ENCODE measurements at regions not wholly inside any gene's neighbourhood (a gene's known extent, or its start where the extent isn't known, plus 50 kb on each side); places are given as distances from the start of the nearest gene placed in this dataset.

DNA sequence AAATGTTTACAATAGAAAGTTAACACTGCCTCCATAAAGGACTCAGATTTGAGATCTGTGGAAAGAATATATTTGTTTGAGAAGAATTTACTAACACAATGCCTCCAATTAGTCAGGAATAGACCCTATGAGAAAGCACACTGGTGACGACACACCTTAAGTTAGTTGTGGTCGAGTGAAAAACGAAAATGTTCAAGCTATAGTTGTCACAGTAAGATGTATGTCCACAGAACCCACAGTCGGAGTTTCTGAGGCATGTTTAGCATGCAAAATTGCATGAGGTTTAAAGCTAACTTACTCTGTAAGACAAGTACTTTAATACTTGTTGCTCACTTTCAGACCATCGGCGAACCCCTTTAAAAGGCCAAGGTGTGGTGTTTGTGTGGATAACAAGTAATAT lies 69.9 kb upstream of the SIPA1L2 start:
- no peak overlapping the region for H3K27ac ChIP-seq (ENCODE audit: low read depth in 2 of 2, low read length in 1 of 2)
- no peak overlapping the region for H3K4me3 ChIP-seq (ENCODE audit: low read depth in 2 of 2, low read length in 1 of 2)
- no peak overlapping the region for H3K9ac ChIP-seq
- H3K4me2 ChIP-seq, result no peak overlapping the region
- 62% methylated on average over 6 of the region's 6 CpGs for WGBS (ENCODE audit: low lambda C conversion rate)
- no peak for DNase-seq
- POLR2A ChIA-PET, result no interaction called here
- no peaks in the 10 kb centered on the region for H3K79me2 ChIP-seq (ENCODE audit: insufficient read depth)
- H3K27me3 ChIP-seq (ENCODE audit: insufficient read depth), result no peaks in the 10 kb centered on the region
- no peak overlapping the region for H2AFZ ChIP-seq (ENCODE audit: low read depth)
- H3F3A ChIP-seq (replicated peaks; ENCODE audit: insufficient read depth), result no peaks in the 10 kb centered on the region
- no peaks in the 10 kb centered on the region for H3K36me3 ChIP-seq (replicated peaks in 1 of 2; ENCODE audit: control insufficient read depth in 1 of 2, insufficient read depth in 2 of 2, low read length in 1 of 2)
- CTCF ChIA-PET, result no interaction called here
- peaks cover 0 to 8% of the 10 kb centered on the region in 2 experiments; a peak in 2 of 4 replicates for H3K4me1 ChIP-seq (ENCODE audit: control insufficient read depth in 1 of 2, insufficient read depth in 2 of 2, low read depth in 1 of 2, low read length in 1 of 2)
- H4K20me1 ChIP-seq (ENCODE audit: insufficient read depth), result no peaks in the 10 kb centered on the region
- no peak for TF ChIP-seq FOXJ3 (CRISPR knock-in tag; IDR thresholded peaks at IDR 0.05)
- no peak for TF ChIP-seq NRF1 (IDR thresholded peaks at IDR 0.05; ENCODE audit: low read depth, low read length)
- TF ChIP-seq POLR2AphosphoS5 (IDR thresholded peaks at IDR 0.05; ENCODE audit: low read depth, low read length), result no peak
- TF ChIP-seq, protein P1, sequence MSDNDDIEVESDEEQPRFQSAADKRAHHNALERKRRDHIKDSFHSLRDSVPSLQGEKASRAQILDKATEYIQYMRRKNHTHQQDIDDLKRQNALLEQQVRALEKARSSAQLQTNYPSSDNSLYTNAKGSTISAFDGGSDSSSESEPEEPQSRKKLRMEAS (IDR thresholded peaks at IDR 0.05; ENCODE audit: low read depth), result no peak
- TF ChIP-seq GATA2 (CRISPR knock-in tag; IDR thresholded peaks at IDR 0.05), result no peak
- TF ChIP-seq MEF2A (IDR thresholded peaks at IDR 0.05; ENCODE audit: borderline replicate concordance, low read depth), result no peak
- no peaks in the 10 kb centered on the region for H3K9me2 ChIP-seq
- no peaks in the 10 kb centered on the region for H3K9me3 ChIP-seq

DNA sequence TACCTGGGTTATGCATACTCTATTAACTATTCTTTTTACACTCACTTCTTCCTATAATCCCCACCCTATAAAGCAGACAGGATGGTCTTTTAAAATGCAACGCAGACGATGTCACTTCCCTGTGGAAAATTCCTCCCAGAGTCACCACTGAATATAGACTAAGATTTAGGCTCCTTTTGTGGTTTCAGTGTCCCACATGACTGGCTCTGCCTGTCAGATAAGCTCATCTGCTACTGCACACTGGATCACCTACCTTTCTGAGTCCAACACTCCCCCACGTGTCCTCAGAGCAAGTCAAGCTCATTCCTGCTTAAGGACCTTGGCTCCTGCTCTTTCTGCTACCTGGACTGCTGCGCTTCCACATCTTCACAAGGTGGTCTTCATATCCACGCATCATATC lies 73.0 kb upstream of the SIPA1L2 start:
- Histone ChIP-seq H3K9me3 (no peaks in the 10 kb centered on the region), H3K36me3 (replicated peaks in 1 of 2; ENCODE audit: control insufficient read depth in 1 of 2, insufficient read depth in 2 of 2, low read length in 1 of 2) (no peaks in the 10 kb centered on the region), H3K9ac (no peak overlapping the region), H3K27ac (ENCODE audit: low read depth in 2 of 2, low read length in 1 of 2) (no peak overlapping the region), H3K79me2 (ENCODE audit: insufficient read depth) (no peaks in the 10 kb centered on the region), H4K20me1 (ENCODE audit: insufficient read depth) (no peaks in the 10 kb centered on the region), H2AFZ (ENCODE audit: low read depth) (no peak overlapping the region), H3K4me3 (ENCODE audit: low read depth in 2 of 2, low read length in 1 of 2) (no peak overlapping the region), H3K27me3 (ENCODE audit: insufficient read depth) (no peaks in the 10 kb centered on the region), H3F3A (replicated peaks; ENCODE audit: insufficient read depth) (no peaks in the 10 kb centered on the region), H3K4me1 (ENCODE audit: control insufficient read depth in 1 of 2, insufficient read depth in 2 of 2, low read depth in 1 of 2, low read length in 1 of 2) (peaks cover 0 to 9% of the 10 kb centered on the region in 2 experiments; a peak in 2 of 4 replicates), H3K9me2 (no peaks in the 10 kb centered on the region), H3K4me2 (no peak overlapping the region)
- CTCF ChIA-PET, result no interaction called here
- TF ChIP-seq, protein P2, sequence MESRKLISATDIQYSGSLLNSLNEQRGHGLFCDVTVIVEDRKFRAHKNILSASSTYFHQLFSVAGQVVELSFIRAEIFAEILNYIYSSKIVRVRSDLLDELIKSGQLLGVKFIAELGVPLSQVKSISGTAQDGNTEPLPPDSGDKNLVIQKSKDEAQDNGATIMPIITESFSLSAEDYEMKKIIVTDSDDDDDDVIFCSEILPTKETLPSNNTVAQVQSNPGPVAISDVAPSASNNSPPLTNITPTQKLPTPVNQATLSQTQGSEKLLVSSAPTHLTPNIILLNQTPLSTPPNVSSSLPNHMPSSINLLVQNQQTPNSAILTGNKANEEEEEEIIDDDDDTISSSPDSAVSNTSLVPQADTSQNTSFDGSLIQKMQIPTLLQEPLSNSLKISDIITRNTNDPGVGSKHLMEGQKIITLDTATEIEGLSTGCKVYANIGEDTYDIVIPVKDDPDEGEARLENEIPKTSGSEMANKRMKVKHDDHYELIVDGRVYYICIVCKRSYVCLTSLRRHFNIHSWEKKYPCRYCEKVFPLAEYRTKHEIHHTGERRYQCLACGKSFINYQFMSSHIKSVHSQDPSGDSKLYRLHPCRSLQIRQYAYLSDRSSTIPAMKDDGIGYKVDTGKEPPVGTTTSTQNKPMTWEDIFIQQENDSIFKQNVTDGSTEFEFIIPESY (IDR thresholded peaks at IDR 0.05; ENCODE audit: borderline replicate concordance, low read depth), result no peak
- no peak for TF ChIP-seq NRF1 (IDR thresholded peaks at IDR 0.05; ENCODE audit: low read depth, low read length)
- TF ChIP-seq TCF12 (IDR thresholded peaks at IDR 0.05), result no peak
- no peak for TF ChIP-seq FOXJ3 (CRISPR knock-in tag; IDR thresholded peaks at IDR 0.05)
- TF ChIP-seq RFX5 (IDR thresholded peaks at IDR 0.05; ENCODE audit: low read length), result no peak
- TF ChIP-seq YY1 (IDR thresholded peaks at IDR 0.05; ENCODE audit: low read depth), result no peak
- no peak for TF ChIP-seq GABPA (IDR thresholded peaks at IDR 0.05; ENCODE audit: low read depth)
- DNase-seq, result no peak
- POLR2A ChIA-PET, result no interaction called here
- 72% methylated on average over 5 of the region's 5 CpGs for WGBS (ENCODE audit: low lambda C conversion rate)

DNA sequence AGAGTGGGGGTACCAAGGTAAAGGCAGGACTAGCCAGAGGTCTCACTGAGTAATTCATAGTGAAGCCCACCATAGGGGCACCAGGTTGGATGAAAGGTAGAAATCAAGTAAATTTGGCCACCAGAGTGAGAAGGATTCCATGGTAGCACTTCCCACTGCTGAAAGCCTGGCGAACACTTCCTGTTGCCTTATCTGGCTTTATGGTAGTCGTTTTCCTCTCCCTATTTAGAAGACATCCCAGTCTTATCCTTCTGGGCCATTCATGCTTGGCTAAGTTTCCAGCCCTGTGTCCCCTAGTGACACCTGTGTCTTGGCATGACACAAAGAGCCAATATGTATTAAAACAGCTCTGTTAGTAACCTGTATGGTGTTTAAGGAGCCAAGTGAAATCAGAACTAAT lies 74.3 kb upstream of the SIPA1L2 start:
- ChIA-PET CTCF (no interaction called here), POLR2A (no interaction called here)
- H3K79me2 ChIP-seq (ENCODE audit: insufficient read depth), result no peaks in the 10 kb centered on the region
- no peaks in the 10 kb centered on the region for H3K9me2 ChIP-seq
- H3K4me3 ChIP-seq (ENCODE audit: low read depth in 2 of 2, low read length in 1 of 2), result no peak overlapping the region
- no peaks in the 10 kb centered on the region for H4K20me1 ChIP-seq (ENCODE audit: insufficient read depth)
- no peak overlapping the region for H3K9ac ChIP-seq
- TF ChIP-seq TCF12 (IDR thresholded peaks at IDR 0.05) (no peak), EP300 (IDR thresholded peaks at IDR 0.05; ENCODE audit: borderline replicate concordance in 1 of 2, low read depth in 1 of 2, low read length in 1 of 2) (no peak), NFIC (IDR thresholded peaks at IDR 0.05; ENCODE audit: borderline replicate concordance) (no peak), RAD21 (IDR thresholded peaks at IDR 0.05; ENCODE audit: low read length) (no peak), TEAD4 (IDR thresholded peaks at IDR 0.05; ENCODE audit: borderline replicate concordance, insufficient read depth) (no peak), JUND (IDR thresholded peaks at IDR 0.05) (no peak)
- TF ChIP-seq, protein P3, sequence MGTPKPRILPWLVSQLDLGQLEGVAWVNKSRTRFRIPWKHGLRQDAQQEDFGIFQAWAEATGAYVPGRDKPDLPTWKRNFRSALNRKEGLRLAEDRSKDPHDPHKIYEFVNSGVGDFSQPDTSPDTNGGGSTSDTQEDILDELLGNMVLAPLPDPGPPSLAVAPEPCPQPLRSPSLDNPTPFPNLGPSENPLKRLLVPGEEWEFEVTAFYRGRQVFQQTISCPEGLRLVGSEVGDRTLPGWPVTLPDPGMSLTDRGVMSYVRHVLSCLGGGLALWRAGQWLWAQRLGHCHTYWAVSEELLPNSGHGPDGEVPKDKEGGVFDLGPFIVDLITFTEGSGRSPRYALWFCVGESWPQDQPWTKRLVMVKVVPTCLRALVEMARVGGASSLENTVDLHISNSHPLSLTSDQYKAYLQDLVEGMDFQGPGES (IDR thresholded peaks at IDR 0.05; ENCODE audit: low read depth, low read length), result no peak
- TF ChIP-seq, protein P4, sequence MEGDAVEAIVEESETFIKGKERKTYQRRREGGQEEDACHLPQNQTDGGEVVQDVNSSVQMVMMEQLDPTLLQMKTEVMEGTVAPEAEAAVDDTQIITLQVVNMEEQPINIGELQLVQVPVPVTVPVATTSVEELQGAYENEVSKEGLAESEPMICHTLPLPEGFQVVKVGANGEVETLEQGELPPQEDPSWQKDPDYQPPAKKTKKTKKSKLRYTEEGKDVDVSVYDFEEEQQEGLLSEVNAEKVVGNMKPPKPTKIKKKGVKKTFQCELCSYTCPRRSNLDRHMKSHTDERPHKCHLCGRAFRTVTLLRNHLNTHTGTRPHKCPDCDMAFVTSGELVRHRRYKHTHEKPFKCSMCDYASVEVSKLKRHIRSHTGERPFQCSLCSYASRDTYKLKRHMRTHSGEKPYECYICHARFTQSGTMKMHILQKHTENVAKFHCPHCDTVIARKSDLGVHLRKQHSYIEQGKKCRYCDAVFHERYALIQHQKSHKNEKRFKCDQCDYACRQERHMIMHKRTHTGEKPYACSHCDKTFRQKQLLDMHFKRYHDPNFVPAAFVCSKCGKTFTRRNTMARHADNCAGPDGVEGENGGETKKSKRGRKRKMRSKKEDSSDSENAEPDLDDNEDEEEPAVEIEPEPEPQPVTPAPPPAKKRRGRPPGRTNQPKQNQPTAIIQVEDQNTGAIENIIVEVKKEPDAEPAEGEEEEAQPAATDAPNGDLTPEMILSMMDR (IDR thresholded peaks at IDR 0.05), result no peak
- H3K4me2 ChIP-seq, result no peak overlapping the region
- DNase-seq, result no peak
- H3K4me1 ChIP-seq (ENCODE audit: control insufficient read depth in 1 of 2, insufficient read depth in 2 of 2, low read depth in 1 of 2, low read length in 1 of 2), result peaks cover 0 to 9% of the 10 kb centered on the region in 2 experiments; a peak in 2 of 4 replicates
- WGBS (ENCODE audit: low lambda C conversion rate), result 62% methylated on average over 2 of the region's 2 CpGs
- no peaks in the 10 kb centered on the region for H3K9me3 ChIP-seq
- no peaks in the 10 kb centered on the region for H3F3A ChIP-seq (replicated peaks; ENCODE audit: insufficient read depth)
- H3K27ac ChIP-seq (ENCODE audit: low read depth in 2 of 2, low read length in 1 of 2), result no peak overlapping the region
- no peaks in the 10 kb centered on the region for H3K36me3 ChIP-seq (replicated peaks in 1 of 2; ENCODE audit: control insufficient read depth in 1 of 2, insufficient read depth in 2 of 2, low read length in 1 of 2)
- no peaks in the 10 kb centered on the region for H3K27me3 ChIP-seq (ENCODE audit: insufficient read depth)
- no peak overlapping the region; the same call in 1 of the 2 replicates for H2AFZ ChIP-seq (ENCODE audit: low read depth)
